ENCODE measurements at regions not wholly inside any gene's neighbourhood (a gene's known extent, or its start where the extent isn't known, plus 50 kb on each side); places are given as distances from the start of the nearest gene placed in this dataset.

DNA sequence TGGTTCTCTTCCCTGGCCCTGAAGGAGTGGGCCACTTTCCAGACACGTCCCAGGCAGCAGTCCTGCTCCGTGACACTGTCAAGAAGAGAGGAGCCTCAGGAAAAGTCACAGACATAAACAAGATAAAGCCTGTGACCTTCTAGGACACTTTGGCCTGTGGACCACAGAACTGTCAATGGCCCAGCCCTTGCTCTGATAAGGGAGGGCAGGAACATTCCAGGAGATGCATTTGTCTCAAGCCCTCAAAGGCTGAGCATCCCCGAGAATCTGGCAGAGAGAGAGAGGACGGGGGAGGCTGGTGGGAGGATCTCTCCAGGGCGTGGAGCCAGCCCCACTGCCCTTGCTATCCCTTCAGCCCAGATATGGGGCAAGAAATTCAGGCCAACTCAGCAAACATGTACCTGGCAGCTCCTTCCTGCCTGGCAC lies 476.4 kb downstream of the INSC start:
- Mint-ChIP-seq H3K9me3 (no peaks in the 10 kb centered on the region), H3K4me1 (ENCODE audit: unreplicated experiment) (no peaks in the 10 kb centered on the region), H3K27me3 (no peaks in the 10 kb centered on the region), H3K27ac (no peak overlapping the region), H3K36me3 (no peaks in the 10 kb centered on the region), H3K4me3 (no peak overlapping the region)
- TF ChIP-seq, protein P1, sequence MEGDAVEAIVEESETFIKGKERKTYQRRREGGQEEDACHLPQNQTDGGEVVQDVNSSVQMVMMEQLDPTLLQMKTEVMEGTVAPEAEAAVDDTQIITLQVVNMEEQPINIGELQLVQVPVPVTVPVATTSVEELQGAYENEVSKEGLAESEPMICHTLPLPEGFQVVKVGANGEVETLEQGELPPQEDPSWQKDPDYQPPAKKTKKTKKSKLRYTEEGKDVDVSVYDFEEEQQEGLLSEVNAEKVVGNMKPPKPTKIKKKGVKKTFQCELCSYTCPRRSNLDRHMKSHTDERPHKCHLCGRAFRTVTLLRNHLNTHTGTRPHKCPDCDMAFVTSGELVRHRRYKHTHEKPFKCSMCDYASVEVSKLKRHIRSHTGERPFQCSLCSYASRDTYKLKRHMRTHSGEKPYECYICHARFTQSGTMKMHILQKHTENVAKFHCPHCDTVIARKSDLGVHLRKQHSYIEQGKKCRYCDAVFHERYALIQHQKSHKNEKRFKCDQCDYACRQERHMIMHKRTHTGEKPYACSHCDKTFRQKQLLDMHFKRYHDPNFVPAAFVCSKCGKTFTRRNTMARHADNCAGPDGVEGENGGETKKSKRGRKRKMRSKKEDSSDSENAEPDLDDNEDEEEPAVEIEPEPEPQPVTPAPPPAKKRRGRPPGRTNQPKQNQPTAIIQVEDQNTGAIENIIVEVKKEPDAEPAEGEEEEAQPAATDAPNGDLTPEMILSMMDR (conservative IDR thresholded peaks at IDR 0.05): no peak
- no peak for DNase-seq (ENCODE audit: extremely low spot score, unreplicated experiment)

DNA sequence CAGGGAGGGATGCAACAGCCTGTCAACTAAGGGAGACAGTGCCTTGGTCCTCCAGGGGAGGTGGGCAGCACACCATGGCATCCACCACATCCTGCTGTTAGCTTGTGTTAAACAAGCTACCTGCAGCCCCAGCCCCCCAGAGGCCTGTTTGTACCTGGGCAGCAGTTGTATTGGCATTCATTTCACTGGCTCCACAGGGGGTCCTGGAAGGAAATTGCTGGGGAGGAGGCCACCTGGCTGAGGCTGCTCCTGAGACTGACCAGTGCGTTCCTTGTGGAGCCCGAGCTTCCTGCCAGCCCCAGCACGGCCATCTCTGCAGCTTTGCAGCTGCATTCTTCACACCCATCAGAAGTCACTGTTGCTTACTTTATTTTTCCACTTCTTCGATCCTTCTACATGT lies 479.9 kb downstream of the INSC start:
- TF ChIP-seq, protein P1 (conservative IDR thresholded peaks at IDR 0.05): no peak

DNA sequence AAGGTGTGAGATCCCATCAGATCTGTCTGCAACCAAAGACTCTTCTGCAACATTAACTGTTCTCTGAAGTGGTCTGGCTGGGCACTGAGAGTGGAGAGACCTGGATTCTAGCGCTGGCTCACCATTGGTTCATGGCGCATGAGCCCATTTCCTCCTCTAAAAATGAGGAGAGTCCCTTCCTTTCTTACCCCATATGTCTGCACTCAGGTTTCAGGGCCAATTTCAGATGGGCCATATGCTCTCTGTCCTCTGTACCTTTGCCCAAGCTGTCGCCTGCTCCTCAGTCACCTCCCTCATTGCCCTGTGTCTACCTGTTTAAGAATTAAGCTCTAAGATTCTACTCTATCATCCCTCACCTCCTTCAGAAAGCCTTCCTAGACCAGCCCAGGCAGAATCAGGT lies 484.7 kb downstream of the INSC start:
- Mint-ChIP-seq H3K27me3 (no peaks in the 10 kb centered on the region), H3K9me3 (no peaks in the 10 kb centered on the region), H3K4me1 (ENCODE audit: unreplicated experiment) (no peaks in the 10 kb centered on the region), H3K4me3 (no peak overlapping the region), H3K27ac (no peak overlapping the region), H3K36me3 (no peaks in the 10 kb centered on the region)
- TF ChIP-seq, protein P1 (conservative IDR thresholded peaks at IDR 0.05): no peak
- DNase-seq (ENCODE audit: extremely low spot score, unreplicated experiment): no peak

More for the DNA sequence above, 479.9 kb downstream of the INSC start:
- Mint-ChIP-seq H3K4me1 (ENCODE audit: unreplicated experiment) (no peaks in the 10 kb centered on the region), H3K27ac (no peak overlapping the region), H3K4me3 (no peak overlapping the region), H3K36me3 (no peaks in the 10 kb centered on the region), H3K9me3 (no peaks in the 10 kb centered on the region), H3K27me3 (no peaks in the 10 kb centered on the region)
- no peak for DNase-seq (ENCODE audit: extremely low spot score, unreplicated experiment)

DNA sequence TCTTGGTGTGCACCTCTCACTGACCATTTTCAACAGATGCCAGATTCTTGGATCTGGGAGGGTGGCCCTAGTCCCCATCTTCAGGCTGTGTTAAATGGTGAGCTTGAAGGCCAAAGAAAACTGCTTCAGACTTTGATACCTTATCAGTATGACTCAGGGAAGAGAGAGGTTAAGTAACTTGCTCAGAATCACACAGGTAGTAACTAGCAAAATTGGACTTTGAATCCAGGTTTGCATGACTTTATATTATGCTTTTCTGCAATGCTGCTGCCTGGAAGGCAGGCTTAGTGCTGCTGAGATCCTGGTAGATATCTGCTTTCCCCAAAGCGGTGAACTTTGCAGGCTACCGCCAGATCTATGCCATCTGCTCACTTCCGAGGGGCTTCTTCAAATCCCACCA lies 487.3 kb downstream of the INSC start:
- no peak overlapping the region for H3K4me3 Mint-ChIP-seq
- H3K27me3 Mint-ChIP-seq: peaks cover 4% of the 10 kb centered on the region
- no peaks in the 10 kb centered on the region for H3K9me3 Mint-ChIP-seq
- H3K36me3 Mint-ChIP-seq: no peaks in the 10 kb centered on the region
- no peak for DNase-seq (ENCODE audit: extremely low spot score, unreplicated experiment)
- no peak overlapping the region for H3K27ac Mint-ChIP-seq
- TF ChIP-seq, protein P1 (conservative IDR thresholded peaks at IDR 0.05): no peak
- H3K4me1 Mint-ChIP-seq (ENCODE audit: unreplicated experiment): no peaks in the 10 kb centered on the region

DNA sequence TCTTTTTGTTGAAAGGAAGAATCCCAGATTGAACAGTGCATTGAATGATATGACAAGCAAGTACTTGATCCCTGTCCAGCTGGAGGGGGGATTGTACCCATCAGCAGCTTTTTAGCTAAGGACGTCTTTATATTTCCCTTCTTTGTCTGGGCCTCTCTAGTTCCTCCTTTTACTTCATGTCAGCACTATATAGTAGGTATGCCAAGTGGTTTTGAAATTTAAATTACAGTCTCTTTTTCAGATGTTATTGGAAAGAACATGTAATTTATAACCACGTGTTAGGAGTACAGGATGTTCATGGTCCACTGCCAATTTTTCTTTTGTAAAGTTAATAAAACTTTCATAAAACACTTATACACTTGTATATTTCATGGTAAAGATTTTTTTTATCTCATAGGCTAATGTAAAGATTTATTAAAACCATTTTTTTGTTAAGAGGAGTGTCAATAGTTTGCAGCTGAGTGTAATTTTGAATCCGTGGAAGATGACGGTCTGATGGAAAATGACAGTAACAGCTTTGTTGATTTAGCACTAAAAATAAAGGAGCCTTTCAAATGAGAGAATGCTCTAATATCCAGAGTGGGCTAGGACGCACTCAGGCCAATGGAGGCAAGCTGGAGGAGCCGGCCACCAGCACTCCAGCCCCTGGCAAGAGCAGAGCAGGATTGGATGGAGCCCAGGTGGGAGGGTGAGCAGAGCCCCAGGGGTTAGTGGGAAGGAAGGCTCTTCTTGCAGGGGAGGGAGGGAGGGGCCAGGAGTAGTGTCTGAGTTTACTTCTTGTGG lies 488.3 kb downstream of the INSC start:
- Mint-ChIP-seq H3K27ac (no peak overlapping the region), H3K36me3 (no peaks in the 10 kb centered on the region), H3K27me3 (peaks cover 4% of the 10 kb centered on the region), H3K4me1 (ENCODE audit: unreplicated experiment) (no peaks in the 10 kb centered on the region), H3K9me3 (no peaks in the 10 kb centered on the region), H3K4me3 (no peak overlapping the region)
- no peak for DNase-seq (ENCODE audit: extremely low spot score, unreplicated experiment)
- TF ChIP-seq, protein P1 (conservative IDR thresholded peaks at IDR 0.05): no peak

All from type B pancreatic cell (in vitro differentiated cells).